ENCODE measurements at regions not wholly inside any gene's neighbourhood (a gene's known extent, or its start where the extent isn't known, plus 50 kb on each side); places are given as distances from the start of the nearest gene placed in this dataset.

DNA sequence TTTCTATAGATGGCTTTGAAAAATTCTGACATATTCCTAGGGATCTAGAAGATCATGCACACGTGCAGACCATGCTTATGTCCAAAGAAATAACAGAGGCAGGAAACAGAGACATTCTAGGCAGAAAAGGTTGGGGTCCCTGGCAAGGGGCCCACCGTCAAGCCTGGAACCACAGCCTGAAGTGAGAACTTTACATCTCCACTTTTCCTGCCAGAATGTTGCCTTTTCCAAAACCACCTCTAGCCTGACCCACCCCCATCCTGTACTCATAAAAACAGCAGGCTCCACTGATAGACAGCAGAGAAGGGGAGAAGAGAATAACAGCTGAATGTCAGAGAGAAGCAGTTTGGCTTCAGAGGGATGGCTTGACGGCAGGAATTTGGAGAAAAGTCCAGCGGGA, 257.3 kb upstream of the NT5E start:
- CTCF ChIA-PET, result no interaction called here
- H3K9me3 Mint-ChIP-seq, result peaks cover 32% of the 10 kb centered on the region
- DNase-seq (ENCODE audit: low spot score) (no peak), ATAC-seq (no peak)
- H3K27me3 Mint-ChIP-seq (ENCODE audit: low read depth), result no peaks in the 10 kb centered on the region
- POLR2A ChIA-PET, result no interaction called here
- H3K36me3 Mint-ChIP-seq, result peaks cover 8% of the 10 kb centered on the region; the same call in 1 of the 2 replicates
- H3K27ac Mint-ChIP-seq, result no peak overlapping the region
- no peak overlapping the region for H3K4me3 Mint-ChIP-seq
- TF ChIP-seq, protein P1, sequence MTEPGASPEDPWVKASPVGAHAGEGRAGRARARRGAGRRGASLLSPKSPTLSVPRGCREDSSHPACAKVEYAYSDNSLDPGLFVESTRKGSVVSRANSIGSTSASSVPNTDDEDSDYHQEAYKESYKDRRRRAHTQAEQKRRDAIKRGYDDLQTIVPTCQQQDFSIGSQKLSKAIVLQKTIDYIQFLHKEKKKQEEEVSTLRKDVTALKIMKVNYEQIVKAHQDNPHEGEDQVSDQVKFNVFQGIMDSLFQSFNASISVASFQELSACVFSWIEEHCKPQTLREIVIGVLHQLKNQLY (CRISPR knock-in tag; IDR thresholded peaks at IDR 0.05), result no peak
- TF ChIP-seq, protein P2, sequence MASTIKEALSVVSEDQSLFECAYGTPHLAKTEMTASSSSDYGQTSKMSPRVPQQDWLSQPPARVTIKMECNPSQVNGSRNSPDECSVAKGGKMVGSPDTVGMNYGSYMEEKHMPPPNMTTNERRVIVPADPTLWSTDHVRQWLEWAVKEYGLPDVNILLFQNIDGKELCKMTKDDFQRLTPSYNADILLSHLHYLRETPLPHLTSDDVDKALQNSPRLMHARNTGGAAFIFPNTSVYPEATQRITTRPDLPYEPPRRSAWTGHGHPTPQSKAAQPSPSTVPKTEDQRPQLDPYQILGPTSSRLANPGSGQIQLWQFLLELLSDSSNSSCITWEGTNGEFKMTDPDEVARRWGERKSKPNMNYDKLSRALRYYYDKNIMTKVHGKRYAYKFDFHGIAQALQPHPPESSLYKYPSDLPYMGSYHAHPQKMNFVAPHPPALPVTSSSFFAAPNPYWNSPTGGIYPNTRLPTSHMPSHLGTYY (CRISPR knock-in tag; IDR thresholded peaks at IDR 0.05), result no peak
- no peak for TF ChIP-seq SOX15 (CRISPR knock-in tag; IDR thresholded peaks at IDR 0.05)
- no peak for TF ChIP-seq ZNF219 (CRISPR knock-in tag; IDR thresholded peaks at IDR 0.05; ENCODE audit: borderline replicate concordance)
- TF ChIP-seq FOXJ3 (CRISPR knock-in tag; IDR thresholded peaks at IDR 0.05; ENCODE audit: borderline replicate concordance), result no peak
- TF ChIP-seq, protein P3, sequence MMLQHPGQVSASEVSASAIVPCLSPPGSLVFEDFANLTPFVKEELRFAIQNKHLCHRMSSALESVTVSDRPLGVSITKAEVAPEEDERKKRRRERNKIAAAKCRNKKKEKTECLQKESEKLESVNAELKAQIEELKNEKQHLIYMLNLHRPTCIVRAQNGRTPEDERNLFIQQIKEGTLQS (CRISPR knock-in tag; conservative IDR thresholded peaks at IDR 0.05), result no peak
- TF ChIP-seq, protein P4, sequence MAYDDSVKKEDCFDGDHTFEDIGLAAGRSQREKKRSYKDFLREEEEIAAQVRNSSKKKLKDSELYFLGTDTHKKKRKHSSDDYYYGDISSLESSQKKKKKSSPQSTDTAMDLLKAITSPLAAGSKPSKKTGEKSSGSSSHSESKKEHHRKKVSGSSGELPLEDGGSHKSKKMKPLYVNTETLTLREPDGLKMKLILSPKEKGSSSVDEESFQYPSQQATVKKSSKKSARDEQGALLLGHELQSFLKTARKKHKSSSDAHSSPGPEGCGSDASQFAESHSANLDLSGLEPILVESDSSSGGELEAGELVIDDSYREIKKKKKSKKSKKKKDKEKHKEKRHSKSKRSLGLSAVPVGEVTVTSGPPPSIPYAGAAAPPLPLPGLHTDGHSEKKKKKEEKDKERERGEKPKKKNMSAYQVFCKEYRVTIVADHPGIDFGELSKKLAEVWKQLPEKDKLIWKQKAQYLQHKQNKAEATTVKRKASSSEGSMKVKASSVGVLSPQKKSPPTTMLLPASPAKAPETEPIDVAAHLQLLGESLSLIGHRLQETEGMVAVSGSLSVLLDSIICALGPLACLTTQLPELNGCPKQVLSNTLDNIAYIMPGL (CRISPR knock-in tag; IDR thresholded peaks at IDR 0.05), result no peak
- no peak for TF ChIP-seq CREB1 (CRISPR knock-in tag; IDR thresholded peaks at IDR 0.05)
- TF ChIP-seq, protein P5, sequence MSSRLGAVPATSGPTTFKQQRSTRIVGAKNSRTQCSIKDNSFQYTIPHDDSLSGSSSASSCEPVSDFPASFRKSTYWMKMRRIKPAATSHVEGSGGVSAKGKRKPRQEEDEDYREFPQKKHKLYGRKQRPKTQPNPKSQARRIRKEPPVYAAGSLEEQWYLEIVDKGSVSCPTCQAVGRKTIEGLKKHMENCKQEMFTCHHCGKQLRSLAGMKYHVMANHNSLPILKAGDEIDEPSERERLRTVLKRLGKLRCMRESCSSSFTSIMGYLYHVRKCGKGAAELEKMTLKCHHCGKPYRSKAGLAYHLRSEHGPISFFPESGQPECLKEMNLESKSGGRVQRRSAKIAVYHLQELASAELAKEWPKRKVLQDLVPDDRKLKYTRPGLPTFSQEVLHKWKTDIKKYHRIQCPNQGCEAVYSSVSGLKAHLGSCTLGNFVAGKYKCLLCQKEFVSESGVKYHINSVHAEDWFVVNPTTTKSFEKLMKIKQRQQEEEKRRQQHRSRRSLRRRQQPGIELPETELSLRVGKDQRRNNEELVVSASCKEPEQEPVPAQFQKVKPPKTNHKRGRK (CRISPR knock-in tag; IDR thresholded peaks at IDR 0.05; ENCODE audit: borderline replicate concordance), result no peak
- H3K4me1 Mint-ChIP-seq, result peaks cover 21% of the 10 kb centered on the region

DNA sequence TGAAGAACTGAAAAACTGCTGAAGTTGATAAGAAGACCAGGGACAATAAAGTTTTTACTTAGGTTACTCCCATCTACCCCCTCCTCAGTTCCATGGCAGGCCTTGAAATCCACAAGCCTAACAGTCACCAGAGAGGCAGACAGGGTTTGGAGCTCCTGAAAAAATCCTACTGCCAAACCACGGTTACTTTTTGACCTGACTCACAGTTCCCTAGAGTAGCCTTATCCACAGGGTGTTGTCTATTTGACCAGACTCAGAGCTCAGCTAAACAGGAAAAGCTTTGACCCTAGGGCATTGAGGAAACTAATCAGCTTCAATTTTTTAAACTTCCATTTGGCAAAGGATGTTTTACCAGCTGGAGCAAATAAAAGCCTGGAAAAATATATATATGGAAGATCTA, 257.7 kb upstream of the NT5E start:
- ATAC-seq, result no peak
- no peak overlapping the region for H3K27ac Mint-ChIP-seq

DNA sequence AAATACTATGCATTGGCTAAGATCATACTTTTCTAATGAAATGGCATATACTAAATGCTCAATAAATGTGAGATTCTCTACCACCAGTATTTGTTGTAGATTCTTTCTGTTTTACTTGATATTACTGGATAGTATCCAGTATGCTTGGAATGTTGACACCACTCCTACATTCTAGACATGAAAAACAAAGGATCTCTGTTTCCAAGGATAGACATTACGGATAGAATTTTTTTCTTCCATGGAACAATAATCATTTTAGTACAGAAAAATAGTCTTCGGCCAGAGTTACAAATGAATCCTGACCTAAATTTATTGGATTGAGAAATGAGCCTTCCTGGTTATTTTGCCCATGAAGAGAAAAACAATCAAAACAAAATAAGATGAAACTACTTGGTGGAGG, 258.2 kb upstream of the NT5E start:
- Mint-ChIP-seq H3K36me3 (peaks cover 8% of the 10 kb centered on the region; the same call in 1 of the 2 replicates), H3K9me3 (peaks cover 32% of the 10 kb centered on the region), H3K27ac (no peak overlapping the region), H3K27me3 (ENCODE audit: low read depth) (no peaks in the 10 kb centered on the region), H3K4me3 (no peak overlapping the region), H3K4me1 (peaks cover 23% of the 10 kb centered on the region)
- ATAC-seq, result no peak
- DNase-seq (ENCODE audit: low spot score), result no peak
- POLR2A ChIA-PET, result no interaction called here
- CTCF ChIA-PET, result no interaction called here
- TF ChIP-seq ZNF232 (CRISPR knock-in tag; IDR thresholded peaks at IDR 0.05), result no peak
- TF ChIP-seq EMX1 (CRISPR knock-in tag; IDR thresholded peaks at IDR 0.05), result no peak
- no peak for TF ChIP-seq CBFB (CRISPR knock-in tag; IDR thresholded peaks at IDR 0.05; ENCODE audit: low read depth)
- no peak for TF ChIP-seq KAT7 (CRISPR knock-in tag; IDR thresholded peaks at IDR 0.05; ENCODE audit: borderline replicate concordance)
- no peak for TF ChIP-seq NFYB (CRISPR knock-in tag; conservative IDR thresholded peaks at IDR 0.05; ENCODE audit: low read depth)
- no peak for TF ChIP-seq ETV6 (CRISPR knock-in tag; IDR thresholded peaks at IDR 0.05)
- TF ChIP-seq, protein P6, sequence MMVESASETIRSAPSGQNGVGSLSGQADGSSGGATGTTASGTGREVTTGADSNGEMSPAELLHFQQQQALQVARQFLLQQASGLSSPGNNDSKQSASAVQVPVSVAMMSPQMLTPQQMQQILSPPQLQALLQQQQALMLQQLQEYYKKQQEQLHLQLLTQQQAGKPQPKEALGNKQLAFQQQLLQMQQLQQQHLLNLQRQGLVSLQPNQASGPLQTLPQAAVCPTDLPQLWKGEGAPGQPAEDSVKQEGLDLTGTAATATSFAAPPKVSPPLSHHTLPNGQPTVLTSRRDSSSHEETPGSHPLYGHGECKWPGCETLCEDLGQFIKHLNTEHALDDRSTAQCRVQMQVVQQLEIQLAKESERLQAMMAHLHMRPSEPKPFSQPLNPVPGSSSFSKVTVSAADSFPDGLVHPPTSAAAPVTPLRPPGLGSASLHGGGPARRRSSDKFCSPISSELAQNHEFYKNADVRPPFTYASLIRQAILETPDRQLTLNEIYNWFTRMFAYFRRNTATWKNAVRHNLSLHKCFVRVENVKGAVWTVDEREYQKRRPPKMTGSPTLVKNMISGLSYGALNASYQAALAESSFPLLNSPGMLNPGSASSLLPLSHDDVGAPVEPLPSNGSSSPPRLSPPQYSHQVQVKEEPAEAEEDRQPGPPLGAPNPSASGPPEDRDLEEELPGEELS (CRISPR knock-in tag; IDR thresholded peaks at IDR 0.05), result no peak
- TF ChIP-seq, protein P7, sequence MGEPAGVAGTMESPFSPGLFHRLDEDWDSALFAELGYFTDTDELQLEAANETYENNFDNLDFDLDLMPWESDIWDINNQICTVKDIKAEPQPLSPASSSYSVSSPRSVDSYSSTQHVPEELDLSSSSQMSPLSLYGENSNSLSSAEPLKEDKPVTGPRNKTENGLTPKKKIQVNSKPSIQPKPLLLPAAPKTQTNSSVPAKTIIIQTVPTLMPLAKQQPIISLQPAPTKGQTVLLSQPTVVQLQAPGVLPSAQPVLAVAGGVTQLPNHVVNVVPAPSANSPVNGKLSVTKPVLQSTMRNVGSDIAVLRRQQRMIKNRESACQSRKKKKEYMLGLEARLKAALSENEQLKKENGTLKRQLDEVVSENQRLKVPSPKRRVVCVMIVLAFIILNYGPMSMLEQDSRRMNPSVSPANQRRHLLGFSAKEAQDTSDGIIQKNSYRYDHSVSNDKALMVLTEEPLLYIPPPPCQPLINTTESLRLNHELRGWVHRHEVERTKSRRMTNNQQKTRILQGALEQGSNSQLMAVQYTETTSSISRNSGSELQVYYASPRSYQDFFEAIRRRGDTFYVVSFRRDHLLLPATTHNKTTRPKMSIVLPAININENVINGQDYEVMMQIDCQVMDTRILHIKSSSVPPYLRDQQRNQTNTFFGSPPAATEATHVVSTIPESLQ (CRISPR knock-in tag; IDR thresholded peaks at IDR 0.05), result no peak

More for the DNA sequence above, 257.7 kb upstream of the NT5E start:
- TF ChIP-seq FOXK1 (CRISPR knock-in tag; IDR thresholded peaks at IDR 0.05), result no peak
- TF ChIP-seq, protein P2 (CRISPR knock-in tag; IDR thresholded peaks at IDR 0.05), result no peak
- no peak overlapping the region for H3K4me3 Mint-ChIP-seq
- ChIA-PET CTCF (no interaction called here), POLR2A (no interaction called here)
- no peaks in the 10 kb centered on the region for H3K27me3 Mint-ChIP-seq (ENCODE audit: low read depth)
- peaks cover 8% of the 10 kb centered on the region; the same call in 1 of the 2 replicates for H3K36me3 Mint-ChIP-seq
- H3K4me1 Mint-ChIP-seq, result peaks cover 23% of the 10 kb centered on the region
- DNase-seq (ENCODE audit: low spot score), result no peak
- H3K9me3 Mint-ChIP-seq, result peaks cover 32% of the 10 kb centered on the region

Measured in WTC11 (cell line).